AG09309 (cell line): ENCODE measurements at regions not wholly inside any gene's neighbourhood (a gene's known extent, or its start where the extent isn't known, plus 50 kb on each side); places are given as distances from the start of the nearest gene placed in this dataset.

Experiments used
- DNase-seq: peaks from one replicate; pipeline ENCODE4 v3.0.0-alpha.2; 2010; ENCODE audit warnings: low read depth
- H3K4me3 ChIP-seq: 2 replicates; pipeline ENCODE4 v1.5.1; 2011; ENCODE audit warnings: mild to moderate bottlenecking, low read depth, low read length, moderate library complexity; ENCODE audit not compliant: control insufficient read depth
- TF ChIP-seq, protein P1 (sequence below): IDR thresholded peaks from 2 replicates; pipeline ENCODE4 v1.5.1; 2011; ENCODE audit warnings: mild to moderate bottlenecking, low read depth, low read length, inconsistent platforms; ENCODE audit not compliant: insufficient read depth, control insufficient read depth; ENCODE audit errors: missing control alignments

GRCh38 chr2:16323551-16324543, 341.8 kb downstream of the CYRIA start:
- no peak for DNase-seq
- TF ChIP-seq, protein P1, sequence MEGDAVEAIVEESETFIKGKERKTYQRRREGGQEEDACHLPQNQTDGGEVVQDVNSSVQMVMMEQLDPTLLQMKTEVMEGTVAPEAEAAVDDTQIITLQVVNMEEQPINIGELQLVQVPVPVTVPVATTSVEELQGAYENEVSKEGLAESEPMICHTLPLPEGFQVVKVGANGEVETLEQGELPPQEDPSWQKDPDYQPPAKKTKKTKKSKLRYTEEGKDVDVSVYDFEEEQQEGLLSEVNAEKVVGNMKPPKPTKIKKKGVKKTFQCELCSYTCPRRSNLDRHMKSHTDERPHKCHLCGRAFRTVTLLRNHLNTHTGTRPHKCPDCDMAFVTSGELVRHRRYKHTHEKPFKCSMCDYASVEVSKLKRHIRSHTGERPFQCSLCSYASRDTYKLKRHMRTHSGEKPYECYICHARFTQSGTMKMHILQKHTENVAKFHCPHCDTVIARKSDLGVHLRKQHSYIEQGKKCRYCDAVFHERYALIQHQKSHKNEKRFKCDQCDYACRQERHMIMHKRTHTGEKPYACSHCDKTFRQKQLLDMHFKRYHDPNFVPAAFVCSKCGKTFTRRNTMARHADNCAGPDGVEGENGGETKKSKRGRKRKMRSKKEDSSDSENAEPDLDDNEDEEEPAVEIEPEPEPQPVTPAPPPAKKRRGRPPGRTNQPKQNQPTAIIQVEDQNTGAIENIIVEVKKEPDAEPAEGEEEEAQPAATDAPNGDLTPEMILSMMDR = no peak
- H3K4me3 ChIP-seq = no peak overlapping the region

DNA sequence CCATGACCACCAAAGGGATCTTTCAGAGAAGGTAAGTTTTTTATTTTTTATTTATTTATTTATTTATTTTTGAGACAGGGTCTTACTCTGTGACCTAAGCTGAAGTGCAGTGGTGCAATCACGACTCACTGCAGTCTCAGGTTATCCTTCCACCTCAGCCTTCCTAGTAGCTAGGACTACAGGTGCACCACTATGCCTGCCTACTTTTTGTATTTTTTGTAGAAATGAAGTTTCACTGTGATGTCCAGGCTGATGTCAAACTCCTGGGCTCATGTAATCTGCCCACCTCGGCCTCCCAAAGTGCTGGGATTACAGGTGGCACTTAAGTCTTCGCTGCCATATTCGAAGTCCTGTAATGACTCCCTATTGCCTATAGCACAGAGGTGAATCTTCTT, 342.5 kb downstream of the CYRIA start:
- TF ChIP-seq, protein P1 = no peak
- no peak overlapping the region for H3K4me3 ChIP-seq

DNA sequence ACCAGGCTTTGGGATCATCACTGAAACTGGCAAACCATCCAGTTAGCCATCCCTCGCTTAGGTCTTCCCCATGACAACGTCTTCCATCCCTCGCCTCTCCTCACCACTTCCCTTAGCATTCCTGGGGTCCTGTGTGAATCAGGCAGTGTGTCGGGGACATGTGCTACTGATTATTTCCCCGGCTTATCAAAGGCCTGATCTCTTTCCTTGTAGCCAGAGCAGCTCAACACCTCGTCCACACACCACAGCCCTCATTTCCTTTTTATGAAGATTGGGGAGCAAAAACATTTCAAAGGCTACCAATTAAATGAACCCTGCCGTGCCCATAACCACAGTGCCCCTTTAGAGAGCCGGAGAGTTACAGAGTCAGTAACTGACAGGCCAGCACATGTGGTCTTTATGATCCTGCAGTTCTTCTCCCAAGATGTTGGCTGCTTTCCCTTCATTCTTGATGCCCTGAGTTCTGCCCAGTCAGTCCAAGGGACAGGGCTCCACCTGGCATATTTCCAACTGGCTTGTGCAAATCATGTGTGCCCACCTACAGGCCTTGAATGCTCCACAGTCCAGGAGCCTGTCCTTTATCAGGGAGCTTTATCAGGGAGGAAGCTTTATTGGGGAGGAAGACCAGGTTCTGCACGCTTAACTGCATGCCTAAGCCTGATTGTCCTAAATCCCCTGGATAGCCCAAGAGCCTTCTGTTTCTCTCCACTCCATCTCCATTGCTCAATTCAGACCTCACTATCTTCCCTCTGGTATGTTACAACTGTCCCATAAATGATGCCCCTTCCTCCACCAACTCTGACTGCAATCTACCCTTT, 343.1 kb downstream of the CYRIA start:
- H3K4me3 ChIP-seq = no peak overlapping the region
- TF ChIP-seq, protein P1 = no peak
- no peak for DNase-seq

More for the DNA sequence above, 342.5 kb downstream of the CYRIA start:
- DNase-seq = no peak

DNA sequence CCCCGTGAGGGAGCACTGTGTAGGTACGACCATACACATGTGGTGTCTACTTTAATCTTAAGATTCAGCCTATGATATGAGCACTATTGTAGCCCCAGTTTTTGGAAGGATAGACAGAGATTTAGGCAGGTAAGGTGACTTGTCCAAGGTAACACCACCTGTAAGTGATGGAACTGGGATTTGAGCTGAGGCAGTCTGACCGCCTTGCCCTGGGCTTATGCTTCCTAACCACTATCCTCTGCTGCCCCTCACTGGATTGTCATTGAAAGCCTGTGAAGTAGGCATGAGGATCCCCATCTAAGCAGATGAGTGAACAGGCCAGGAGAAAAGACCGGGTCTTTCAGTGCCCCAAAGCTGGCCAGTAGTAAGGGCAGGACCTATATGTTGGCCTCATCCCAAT, 343.8 kb downstream of the CYRIA start:
- no peak for DNase-seq
- TF ChIP-seq, protein P1 = no peak
- no peak overlapping the region for H3K4me3 ChIP-seq

DNA sequence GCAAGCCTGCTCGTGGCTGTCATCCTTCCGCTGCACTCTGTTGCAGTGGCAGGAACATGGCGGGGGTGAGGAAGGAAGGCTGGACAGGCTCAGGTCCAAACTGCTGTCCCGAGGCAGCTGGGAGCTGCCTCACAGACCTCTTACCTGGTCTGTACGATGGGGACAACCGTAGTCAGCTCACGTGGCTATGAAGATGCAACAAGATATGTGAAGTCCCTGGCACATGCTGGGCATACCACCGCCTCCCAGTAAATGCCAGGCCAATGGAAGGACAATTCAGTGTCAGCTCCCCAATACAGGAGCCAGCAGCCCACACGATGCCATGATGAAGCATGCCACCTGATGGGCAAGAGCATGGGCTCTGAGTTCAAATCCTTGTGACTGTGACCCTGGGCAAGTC, 344.4 kb downstream of the CYRIA start:
- DNase-seq = no peak
- H3K4me3 ChIP-seq = no peak overlapping the region
- TF ChIP-seq, protein P1 = no peak

GRCh38 chr2:16320716-16321115, 344.9 kb downstream of the CYRIA start:
- no peak overlapping the region for H3K4me3 ChIP-seq
- no peak for DNase-seq
- TF ChIP-seq, protein P1 = no peak
